IMR-90 (cell line): ENCODE measurements at regions not wholly inside any gene's neighbourhood (a gene's known extent, or its start where the extent isn't known, plus 50 kb on each side); places are given as distances from the start of the nearest gene placed in this dataset.

Experiments
- ATAC-seq: fragments of 200-7000 bp; cut with Tn5 transposase; 2 replicates; pipeline ENCODE4 v1.9.1; 2020; ENCODE audit warnings: low read depth, mild to moderate bottlenecking, moderate library complexity
- BruUV-seq: library from RNA; stranded (reverse); fragments of 400-500 nt; replicated peaks from 2 replicates; lab custom pipeline; 2021; lab: Mats Ljungman, UMichigan
- CTCF ChIA-PET: fragments of 300-600 bp; formaldehyde crosslinking; extraction: SDS; loops from one replicate; lab custom pipeline; 2021; ENCODE audit warnings: antibody characterized with exemption; lab: Yijun Ruan, JAX
- POLR2A ChIA-PET: fragments of 300-600 bp; sonication (Branson Sonifier 250); formaldehyde crosslinking; loops from one replicate; lab custom pipeline; 2022; ENCODE audit warnings: antibody characterized with exemption; ENCODE audit not compliant: unreplicated experiment; lab: Charles Lee
- DNase-seq: peaks from one replicate; pipeline ENCODE4 v3.0.0; 2013
- H2AFZ ChIP-seq: replicated peaks from 2 replicates; pipeline ENCODE3; 2013; ENCODE audit warnings: low read length, mild to moderate bottlenecking; ENCODE audit not compliant: poor library complexity
- H2AK5ac ChIP-seq: 2 replicates; pipeline ENCODE4 v1.6.1; 2013; ENCODE audit warnings: low read depth, low read length, inconsistent platforms
- H2AK9ac ChIP-seq: replicated peaks from 2 replicates; pipeline ENCODE3; 2013; ENCODE audit warnings: mild to moderate bottlenecking, low read depth, low read length, moderate library complexity; ENCODE audit not compliant: poor library complexity
- H2BK120ac ChIP-seq: 2 replicates; pipeline ENCODE4 v1.6.1; 2013; ENCODE audit warnings: low read depth, low read length, inconsistent platforms
- H2BK15ac ChIP-seq: 3 replicates; pipeline ENCODE4 v1.6.1; 2013; ENCODE audit warnings: low read depth, low read length, inconsistent platforms
- H2BK20ac ChIP-seq: 2 replicates; pipeline ENCODE4 v1.6.1; 2013; ENCODE audit warnings: low read depth, mild to moderate bottlenecking, inconsistent platforms, low read length, moderate library complexity
- H2BK5ac ChIP-seq: 2 replicates; pipeline ENCODE4 v1.6.1; 2013; ENCODE audit warnings: mild to moderate bottlenecking, low read depth, low read length, inconsistent platforms; ENCODE audit not compliant: poor library complexity, severe bottlenecking
- H3K14ac ChIP-seq: replicated peaks from 2 replicates; pipeline ENCODE4 v1.6.1; 2013; ENCODE audit warnings: low read depth, low read length, inconsistent platforms
- H3K18ac ChIP-seq: 2 replicates; pipeline ENCODE4 v1.6.1; 2013; ENCODE audit warnings: low read depth, low read length, control low read depth
- H3K23ac ChIP-seq: 2 replicates; pipeline ENCODE4 v1.6.1; 2013; ENCODE audit warnings: low read depth, low read length, inconsistent platforms
- H3K27ac ChIP-seq: 2 replicates; pipeline ENCODE4 v1.5.1; 2013; ENCODE audit warnings: mild to moderate bottlenecking, control low read depth, low read length; ENCODE audit not compliant: insufficient read depth
- H3K27me3 ChIP-seq: 2 replicates; pipeline ENCODE4 v1.6.1; 2013; ENCODE audit warnings: low read length; ENCODE audit not compliant: control insufficient read depth, insufficient read depth
- H3K36me3 ChIP-seq: 2 replicates; pipeline ENCODE4 v1.6.1; 2013; ENCODE audit warnings: low read length, mixed read lengths; ENCODE audit not compliant: control insufficient read depth, insufficient read depth
- H3K4ac ChIP-seq: 2 replicates; pipeline ENCODE4 v1.6.1; 2013; ENCODE audit warnings: low read depth, low read length, inconsistent platforms
- H3K4me1 ChIP-seq: 2 replicates; pipeline ENCODE4 v1.6.1; 2013; ENCODE audit warnings: low read length, mixed read lengths; ENCODE audit not compliant: control insufficient read depth, insufficient read depth
- H3K4me2 ChIP-seq: 2 replicates; pipeline ENCODE4 v1.6.1; 2013; ENCODE audit warnings: low read depth, mild to moderate bottlenecking, control low read depth, low read length, moderate library complexity
- H3K4me3 ChIP-seq: 2 replicates; pipeline ENCODE4 v1.5.1; 2013; ENCODE audit warnings: low read depth, mild to moderate bottlenecking, control low read depth, low read length, moderate library complexity; ENCODE audit not compliant: insufficient read depth
- H3K56ac ChIP-seq: 2 replicates; pipeline ENCODE4 v1.6.1; 2013; ENCODE audit warnings: low read length, inconsistent platforms; ENCODE audit not compliant: insufficient read depth; ENCODE audit errors: extremely low read depth
- H3K79me1 ChIP-seq, 2 experiments: 2 replicates each; pipeline ENCODE4 v1.6.1; 2013; ENCODE audit warnings: low read length in 2 of 2, inconsistent platforms in 1 of 2, low read depth in 1 of 2
- H3K9ac ChIP-seq: 2 replicates; pipeline ENCODE4 v1.6.1; 2013; ENCODE audit warnings: low read depth, low read length, control low read depth
- H3K9me1 ChIP-seq: 2 replicates; pipeline ENCODE4 v1.6.1; 2013; ENCODE audit warnings: low read length, inconsistent platforms; ENCODE audit not compliant: insufficient read depth
- H3K9me3 ChIP-seq: 2 replicates; pipeline ENCODE4 v1.6.1; 2013; ENCODE audit warnings: low read length; ENCODE audit not compliant: control insufficient read depth, insufficient read depth
- H4K20me1 ChIP-seq: 2 replicates; pipeline ENCODE4 v1.6.1; 2013; ENCODE audit warnings: low read length, inconsistent platforms; ENCODE audit not compliant: insufficient read depth
- H4K5ac ChIP-seq: 2 replicates; pipeline ENCODE4 v1.6.1; 2013; ENCODE audit warnings: mild to moderate bottlenecking, low read depth, low read length, control low read depth
- H4K8ac ChIP-seq, 2 experiments: 2 replicates each; pipeline ENCODE4 v1.6.1; 2013; ENCODE audit warnings: low read depth in 2 of 2, low read length in 2 of 2, control low read depth in 1 of 2, inconsistent platforms in 1 of 2
- H4K91ac ChIP-seq: 2 replicates; pipeline ENCODE4 v1.6.1; 2013; ENCODE audit warnings: low read depth, low read length, inconsistent platforms; ENCODE audit not compliant: insufficient read depth
- BHLHE40 ChIP-seq: fragments of 150-350 bp; IDR thresholded peaks from 2 replicates; pipeline ENCODE4 v1.6.1; 2016; ENCODE audit warnings: mild to moderate bottlenecking, low read depth, low read length
- CEBPB ChIP-seq: IDR thresholded peaks from 2 replicates; pipeline ENCODE4 v1.6.1; 2012; ENCODE audit warnings: low read depth, low read length, improper control_type of control experiment
- CHD1 ChIP-seq: IDR thresholded peaks from 2 replicates; pipeline ENCODE4 v1.6.1; 2012; ENCODE audit warnings: low read depth, low read length, improper control_type of control experiment
- FOS ChIP-seq: fragments of 150-350 bp; IDR thresholded peaks from 2 replicates; pipeline ENCODE4 v1.6.1; 2016; ENCODE audit warnings: low read depth, low read length
- MAFK ChIP-seq: IDR thresholded peaks from 2 replicates; pipeline ENCODE4 v1.6.1; 2012; ENCODE audit warnings: low read depth, low read length, improper control_type of control experiment
- MAZ ChIP-seq: IDR thresholded peaks from 2 replicates; pipeline ENCODE4 v1.6.1; 2012; ENCODE audit warnings: low read depth, mild to moderate bottlenecking, low read length, improper control_type of control experiment, moderate library complexity, borderline replicate concordance
- MXI1 ChIP-seq: IDR thresholded peaks from 2 replicates; pipeline ENCODE4 v1.6.1; 2012; ENCODE audit warnings: low read depth, mild to moderate bottlenecking, low read length, moderate library complexity, borderline replicate concordance
- NFE2L2 ChIP-seq: fragments of 150-350 bp; IDR thresholded peaks from 2 replicates; pipeline ENCODE4 v1.6.1; 2016; ENCODE audit warnings: low read depth, mild to moderate bottlenecking, low read length
- POLR2A ChIP-seq: IDR thresholded peaks from 2 replicates; pipeline ENCODE4 v1.6.1; 2012; ENCODE audit warnings: mild to moderate bottlenecking, low read depth, low read length
- RAD21 ChIP-seq: IDR thresholded peaks from 2 replicates; pipeline ENCODE4 v1.6.1; 2012; ENCODE audit warnings: low read length, improper control_type of control experiment
- RCOR1 ChIP-seq: IDR thresholded peaks from 2 replicates; pipeline ENCODE4 v1.6.1; 2012; ENCODE audit warnings: mild to moderate bottlenecking, low read length, improper control_type of control experiment; ENCODE audit not compliant: insufficient replicate concordance
- SMC3 ChIP-seq: fragments of 150-350 bp; IDR thresholded peaks from 2 replicates; pipeline ENCODE4 v1.6.1; 2016; ENCODE audit warnings: low read depth, mild to moderate bottlenecking, antibody characterized with exemption, low read length, moderate library complexity
- WGBS, 2 experiments: methylation state at CpG; one replicate each; pipeline versions ENCODE4 v1.1.5 to v1.1.7; 2013; ENCODE audit warnings: missing lambda C conversion rate in 2 of 2; ENCODE audit not compliant: insufficient read length in 1 of 2; ENCODE audit errors: extremely low coverage in 2 of 2; 5-methylcytosine and 5-hydroxymethylcytosine counted together
- dilution Hi-C: fragments of 300-500 bp; cut with HindIII; formaldehyde crosslinking; loops from one replicate; pipeline ENCODE4 v1.14.3; 2018; ENCODE audit warnings: low sequenced_read_pairs; ENCODE audit not compliant: unreplicated experiment
- in situ Hi-C: fragments of 300-500 bp; cut with MboI; formaldehyde crosslinking; loops from 3 replicates; pipeline ENCODE4 v1.14.3; 2019; ENCODE audit warnings: low sequenced_read_pairs, inconsistent platforms, mixed read lengths
- intact Hi-C: fragments of 100-400 bp; cut with micrococcal nuclease; formaldehyde crosslinking; loops from 2 replicates; pipeline ENCODE4 v1.10.0; 2022
- TF ChIP-seq, protein P1 (sequence below): fragments of 150-350 bp; IDR thresholded peaks from 2 replicates; pipeline ENCODE4 v1.6.1; 2017; ENCODE audit warnings: mild to moderate bottlenecking, antibody characterized with exemption, low read length, low read depth
- TF ChIP-seq, protein P2 (sequence below): fragments of 150-350 bp; IDR thresholded peaks from 2 replicates; pipeline ENCODE4 v1.6.1; 2016; ENCODE audit warnings: low read depth, mild to moderate bottlenecking, low read length, moderate library complexity, borderline replicate concordance

GRCh38 chr13:57948884-57949283 is 317.3 kb downstream of the PCDH17 start:
- Histone ChIP-seq H3K4ac (no peak overlapping the region), H3K79me1 (no peaks in the 10 kb centered on the region), H2AK9ac (no peak overlapping the region), H2AFZ (no peak overlapping the region), H4K8ac (no peak overlapping the region), H3K27me3 (no peaks in the 10 kb centered on the region), H2AK5ac (no peak overlapping the region), H2BK15ac (no peak overlapping the region), H4K91ac (no peak overlapping the region), H3K4me2 (no peak overlapping the region), H4K20me1 (no peaks in the 10 kb centered on the region), H3K56ac (no peak overlapping the region), H3K9me3 (peaks cover 3% of the 10 kb centered on the region; the same call in 1 of the 2 replicates), H3K4me3 (no peak overlapping the region), H2BK20ac (no peak overlapping the region), H3K9ac (no peak overlapping the region), H3K9me1 (no peaks in the 10 kb centered on the region), H4K5ac (no peak overlapping the region), H2BK5ac (no peak overlapping the region), H2BK120ac (no peak overlapping the region), H3K27ac (no peak overlapping the region), H3K14ac (no peak overlapping the region), H3K36me3 (no peaks in the 10 kb centered on the region), H3K18ac (no peak overlapping the region), H3K23ac (no peak overlapping the region), H3K4me1 (no peaks in the 10 kb centered on the region)
- intact Hi-C loops = no loop called here
- DNase-seq = no peak
- in situ Hi-C loops = no loop called here
- TF ChIP-seq SMC3 (no peak), RAD21 (no peak), CHD1 (no peak), RCOR1 (no peak), CEBPB (no peak), POLR2A (no peak), FOS (no peak), BHLHE40 (no peak), NFE2L2 (no peak), MAFK (no peak), MXI1 (no peak), MAZ (no peak)
- TF ChIP-seq, protein P1, sequence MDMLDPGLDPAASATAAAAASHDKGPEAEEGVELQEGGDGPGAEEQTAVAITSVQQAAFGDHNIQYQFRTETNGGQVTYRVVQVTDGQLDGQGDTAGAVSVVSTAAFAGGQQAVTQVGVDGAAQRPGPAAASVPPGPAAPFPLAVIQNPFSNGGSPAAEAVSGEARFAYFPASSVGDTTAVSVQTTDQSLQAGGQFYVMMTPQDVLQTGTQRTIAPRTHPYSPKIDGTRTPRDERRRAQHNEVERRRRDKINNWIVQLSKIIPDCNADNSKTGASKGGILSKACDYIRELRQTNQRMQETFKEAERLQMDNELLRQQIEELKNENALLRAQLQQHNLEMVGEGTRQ = no peak
- TF ChIP-seq, protein P2, sequence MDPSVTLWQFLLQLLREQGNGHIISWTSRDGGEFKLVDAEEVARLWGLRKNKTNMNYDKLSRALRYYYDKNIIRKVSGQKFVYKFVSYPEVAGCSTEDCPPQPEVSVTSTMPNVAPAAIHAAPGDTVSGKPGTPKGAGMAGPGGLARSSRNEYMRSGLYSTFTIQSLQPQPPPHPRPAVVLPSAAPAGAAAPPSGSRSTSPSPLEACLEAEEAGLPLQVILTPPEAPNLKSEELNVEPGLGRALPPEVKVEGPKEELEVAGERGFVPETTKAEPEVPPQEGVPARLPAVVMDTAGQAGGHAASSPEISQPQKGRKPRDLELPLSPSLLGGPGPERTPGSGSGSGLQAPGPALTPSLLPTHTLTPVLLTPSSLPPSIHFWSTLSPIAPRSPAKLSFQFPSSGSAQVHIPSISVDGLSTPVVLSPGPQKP = no peak
- dilution Hi-C loops = no loop called here
- no CpG with 5 or more reads among the region's 3 CpGs for WGBS, 2 experiments
- ATAC-seq = no peak
- CTCF ChIA-PET = no interaction called here
- BruUV-seq = no TSS peak
- POLR2A ChIA-PET = no interaction called here
